Osteoblast (primary cell): ENCODE measurements at regions not wholly inside any gene's neighbourhood (a gene's known extent, or its start where the extent isn't known, plus 50 kb on each side); places are given as distances from the start of the nearest gene placed in this dataset.

ENCODE experiments used
- DNase-seq: peaks from one replicate; pipeline ENCODE4 v3.0.0; 2011; ENCODE audit warnings: low spot score, mixed read lengths; ENCODE audit not compliant: insufficient read length; ENCODE audit errors: missing footprints
- H2AFZ ChIP-seq: 2 replicates; pipeline ENCODE4 v1.6.0; 2011; ENCODE audit warnings: mild to moderate bottlenecking, low read length
- H3K27ac ChIP-seq: 2 replicates; pipeline ENCODE4 v1.5.1; 2011; ENCODE audit warnings: mild to moderate bottlenecking, low read depth, low read length, moderate library complexity
- H3K27me3 ChIP-seq: 2 replicates; pipeline ENCODE4 v1.6.0; 2012; ENCODE audit warnings: mild to moderate bottlenecking, control low read depth, inconsistent platforms, low read length, moderate library complexity; ENCODE audit not compliant: insufficient read depth
- H3K36me3 ChIP-seq: 2 replicates; pipeline ENCODE4 v1.5.1; 2011; ENCODE audit warnings: mild to moderate bottlenecking, low read length, control low read depth, moderate library complexity; ENCODE audit not compliant: insufficient read depth
- H3K4me1 ChIP-seq: 2 replicates; pipeline ENCODE4 v1.5.1; 2011; ENCODE audit warnings: mild to moderate bottlenecking, low read length, control low read depth, moderate library complexity; ENCODE audit not compliant: insufficient read depth
- H3K4me2 ChIP-seq: 2 replicates; pipeline ENCODE4 v1.6.0; 2011; ENCODE audit warnings: mild to moderate bottlenecking, low read length; ENCODE audit not compliant: insufficient read depth
- H3K4me3 ChIP-seq: fragments of 200-600 bp; sonication (generic); 3 replicates; pipeline ENCODE4 v1.5.1; 2012; ENCODE audit warnings: mild to moderate bottlenecking, low read length, inconsistent platforms; ENCODE audit not compliant: insufficient read depth
- H3K79me2 ChIP-seq: 2 replicates; pipeline ENCODE4 v1.6.0; 2012; ENCODE audit warnings: mild to moderate bottlenecking, low read length, control low read depth, inconsistent platforms; ENCODE audit not compliant: insufficient read depth
- H3K9me3 ChIP-seq: 2 replicates; pipeline ENCODE4 v1.5.1; 2011; ENCODE audit warnings: low read depth, low read length, control low read depth
- H4K20me1 ChIP-seq: 2 replicates; pipeline ENCODE4 v1.6.0; 2012; ENCODE audit warnings: mild to moderate bottlenecking, low read length, control low read depth; ENCODE audit not compliant: insufficient read depth
- CTCF ChIP-seq: IDR thresholded peaks from 2 replicates; pipeline ENCODE4 v1.5.1; 2011; ENCODE audit warnings: mild to moderate bottlenecking, low read depth, low read length, moderate library complexity; ENCODE audit errors: extremely low read depth

- no peaks in the 10 kb centered on the region for H3K27me3 ChIP-seq
- H3K4me2 ChIP-seq, result no peak overlapping the region
- no peaks in the 10 kb centered on the region for H3K79me2 ChIP-seq
- no peaks in the 10 kb centered on the region for H3K36me3 ChIP-seq
- no peak for DNase-seq
- TF ChIP-seq CTCF, result no peak
- H3K4me3 ChIP-seq, result no peak overlapping the region
- H2AFZ ChIP-seq, result no peak overlapping the region
- H3K4me1 ChIP-seq, result peaks cover 10% of the 10 kb centered on the region
- peaks cover under 1% of the 10 kb centered on the region for H3K9me3 ChIP-seq
- H3K27ac ChIP-seq, result peak overlapping the region; percentile 21
- H4K20me1 ChIP-seq, result no peaks in the 10 kb centered on the region
Measured at GRCh38 chr15:95605098-95605497, 725.4 kb upstream of the NR2F2 start.

- Histone ChIP-seq H3K4me3 (no peak overlapping the region), H3K79me2 (no peaks in the 10 kb centered on the region), H3K27me3 (no peaks in the 10 kb centered on the region), H3K27ac (no peak overlapping the region), H2AFZ (no peak overlapping the region), H3K36me3 (no peaks in the 10 kb centered on the region), H3K9me3 (no peaks in the 10 kb centered on the region), H4K20me1 (no peaks in the 10 kb centered on the region), H3K4me2 (no peak overlapping the region), H3K4me1 (peaks cover 10% of the 10 kb centered on the region)
- no peak for DNase-seq
- TF ChIP-seq CTCF, result no peak
Measured at GRCh38 chr15:95606551-95606950, 723.9 kb upstream of the NR2F2 start.

- Histone ChIP-seq H3K27me3 (no peaks in the 10 kb centered on the region), H3K4me1 (peaks cover 10% of the 10 kb centered on the region), H2AFZ (no peak overlapping the region), H4K20me1 (no peaks in the 10 kb centered on the region), H3K79me2 (no peaks in the 10 kb centered on the region), H3K27ac (no peak overlapping the region), H3K4me2 (no peak overlapping the region), H3K9me3 (no peaks in the 10 kb centered on the region), H3K4me3 (no peak overlapping the region), H3K36me3 (no peaks in the 10 kb centered on the region)
- no peak for DNase-seq
- TF ChIP-seq CTCF, result no peak
Measured at GRCh38 chr15:95608371-95608770, 722.1 kb upstream of the NR2F2 start.

GRCh38 chr15:95609096-95609495, 721.4 kb upstream of the NR2F2 start:
- H3K4me3 ChIP-seq, result no peak overlapping the region
- no peak for TF ChIP-seq CTCF
- H3K79me2 ChIP-seq, result no peaks in the 10 kb centered on the region
- H2AFZ ChIP-seq, result no peak overlapping the region
- H4K20me1 ChIP-seq, result no peaks in the 10 kb centered on the region
- H3K4me1 ChIP-seq, result peaks cover 7% of the 10 kb centered on the region
- H3K4me2 ChIP-seq, result no peak overlapping the region
- H3K27ac ChIP-seq, result no peak overlapping the region
- no peaks in the 10 kb centered on the region for H3K9me3 ChIP-seq
- no peaks in the 10 kb centered on the region for H3K27me3 ChIP-seq
- no peak for DNase-seq
- H3K36me3 ChIP-seq, result no peaks in the 10 kb centered on the region
